HL-60 (cell line): ENCODE measurements at regions not wholly inside any gene's neighbourhood (a gene's known extent, or its start where the extent isn't known, plus 50 kb on each side); places are given as distances from the start of the nearest gene placed in this dataset.

Experiments used
- DNase-seq, 2 experiments: peaks; one replicate each; pipeline ENCODE4 v3.0.0-alpha.2; 2010 to 2020; ENCODE audit warnings: low read depth in 1 of 2, low spot score in 1 of 2
- H3K27ac ChIP-seq: fragments of 250-450 bp; sonication (Bioruptor Pico); replicated peaks from 2 replicates; pipeline ENCODE4 v1.5.1; 2020; ENCODE audit warnings: mild to moderate bottlenecking, moderate library complexity
- H3K27me3 ChIP-seq: fragments of 250-450 bp; sonication (Bioruptor Pico); 2 replicates; pipeline ENCODE4 v1.5.1; 2021; ENCODE audit warnings: mild to moderate bottlenecking, moderate library complexity; ENCODE audit not compliant: insufficient read depth, poor library complexity, severe bottlenecking
- H3K4me3 ChIP-seq: replicated peaks from 2 replicates; pipeline ENCODE4 v1.5.1; 2011; ENCODE audit warnings: mild to moderate bottlenecking, control low read depth, low read length; ENCODE audit not compliant: insufficient read depth
- GABPA ChIP-seq: IDR thresholded peaks from 2 replicates; pipeline ENCODE4 v1.6.1; 2012; ENCODE audit warnings: low read depth
- POLR2AphosphoS5 ChIP-seq: IDR thresholded peaks from 2 replicates; pipeline ENCODE4 v1.6.1; 2012; ENCODE audit warnings: low read depth
- REST ChIP-seq: IDR thresholded peaks from 2 replicates; pipeline ENCODE4 v1.6.1; 2012; ENCODE audit warnings: low read depth; ENCODE audit not compliant: insufficient replicate concordance
- SPI1 ChIP-seq: IDR thresholded peaks from 2 replicates; pipeline ENCODE4 v1.6.1; 2012; ENCODE audit warnings: low read depth, mild to moderate bottlenecking, borderline replicate concordance
- TF ChIP-seq, protein P1 (sequence below): IDR thresholded peaks from one replicate; pipeline ENCODE4 v1.5.1; 2011; ENCODE audit warnings: low read length, control low read depth, inconsistent platforms; ENCODE audit not compliant: insufficient read depth

- no peak for TF ChIP-seq GABPA
- no peak for TF ChIP-seq POLR2AphosphoS5
- TF ChIP-seq, protein P1, sequence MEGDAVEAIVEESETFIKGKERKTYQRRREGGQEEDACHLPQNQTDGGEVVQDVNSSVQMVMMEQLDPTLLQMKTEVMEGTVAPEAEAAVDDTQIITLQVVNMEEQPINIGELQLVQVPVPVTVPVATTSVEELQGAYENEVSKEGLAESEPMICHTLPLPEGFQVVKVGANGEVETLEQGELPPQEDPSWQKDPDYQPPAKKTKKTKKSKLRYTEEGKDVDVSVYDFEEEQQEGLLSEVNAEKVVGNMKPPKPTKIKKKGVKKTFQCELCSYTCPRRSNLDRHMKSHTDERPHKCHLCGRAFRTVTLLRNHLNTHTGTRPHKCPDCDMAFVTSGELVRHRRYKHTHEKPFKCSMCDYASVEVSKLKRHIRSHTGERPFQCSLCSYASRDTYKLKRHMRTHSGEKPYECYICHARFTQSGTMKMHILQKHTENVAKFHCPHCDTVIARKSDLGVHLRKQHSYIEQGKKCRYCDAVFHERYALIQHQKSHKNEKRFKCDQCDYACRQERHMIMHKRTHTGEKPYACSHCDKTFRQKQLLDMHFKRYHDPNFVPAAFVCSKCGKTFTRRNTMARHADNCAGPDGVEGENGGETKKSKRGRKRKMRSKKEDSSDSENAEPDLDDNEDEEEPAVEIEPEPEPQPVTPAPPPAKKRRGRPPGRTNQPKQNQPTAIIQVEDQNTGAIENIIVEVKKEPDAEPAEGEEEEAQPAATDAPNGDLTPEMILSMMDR, result no peak
- TF ChIP-seq REST, result no peak
- TF ChIP-seq SPI1, result no peak
- no peak overlapping the region for H3K4me3 ChIP-seq
- H3K27me3 ChIP-seq, result peaks cover 4% of the 10 kb centered on the region
- DNase-seq, result no peak
- no peak overlapping the region for H3K27ac ChIP-seq
These were observed 99.2 kb upstream of the ASAP2 start for GRCh38 chr2:9107168-9108025.

- no peak for TF ChIP-seq GABPA
- no peak for TF ChIP-seq REST
- TF ChIP-seq SPI1, result no peak
- TF ChIP-seq, protein P1, result no peak
- no peak for TF ChIP-seq POLR2AphosphoS5
- no peak for DNase-seq
- H3K27ac ChIP-seq, result no peak overlapping the region
- H3K4me3 ChIP-seq, result no peak overlapping the region
- H3K27me3 ChIP-seq, result peaks cover 4% of the 10 kb centered on the region
These were observed 100.1 kb upstream of the ASAP2 start for GRCh38 chr2:9106338-9107167.

DNA sequence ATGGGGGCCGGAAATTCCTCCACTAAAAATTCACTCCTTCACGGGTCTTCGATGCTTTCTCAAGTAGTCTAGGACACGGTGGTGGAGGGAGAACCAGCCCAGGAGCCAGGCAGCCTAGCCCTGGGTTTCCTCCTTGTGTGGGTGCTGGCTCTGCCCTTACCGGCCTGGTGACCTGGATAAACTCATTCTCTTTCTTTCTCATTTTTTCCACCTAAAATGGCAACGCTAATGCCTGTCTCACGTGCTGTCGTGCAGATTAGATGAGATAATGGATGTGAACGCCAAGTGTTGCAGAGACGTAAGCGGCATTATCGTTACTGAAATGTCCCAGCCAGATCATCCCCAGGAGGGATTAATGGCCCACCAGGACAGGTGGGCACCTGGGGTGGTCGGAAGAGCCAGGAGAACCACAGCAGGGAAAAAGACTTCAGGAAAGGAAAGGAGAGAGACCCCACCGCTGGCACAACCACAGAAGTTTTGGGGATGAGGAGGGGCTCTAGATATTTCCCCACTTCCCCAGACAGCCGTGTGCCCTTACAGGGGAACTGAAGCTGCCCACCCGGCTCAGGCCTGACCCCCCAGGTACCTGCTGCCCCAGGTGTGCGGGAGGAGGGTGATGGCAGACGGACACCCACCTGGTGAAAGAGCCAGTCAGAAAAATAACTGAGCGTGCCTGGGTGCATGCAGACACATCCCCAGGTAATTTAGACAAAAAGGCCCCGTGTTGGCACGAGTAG, 100.8 kb upstream of the ASAP2 start:
- H3K27me3 ChIP-seq, result peaks cover 4% of the 10 kb centered on the region
- no peak overlapping the region for H3K4me3 ChIP-seq
- no peak overlapping the region for H3K27ac ChIP-seq
- no peak for TF ChIP-seq GABPA
- TF ChIP-seq, protein P1, result no peak
- no peak for TF ChIP-seq REST
- no peak for TF ChIP-seq SPI1
- no peak for TF ChIP-seq POLR2AphosphoS5
- DNase-seq, result no peak
